Small intestine (tissue), 7 donors: ENCODE measurements at regions not wholly inside any gene's neighbourhood (a gene's known extent, or its start where the extent isn't known, plus 50 kb on each side); places are given as distances from the start of the nearest gene placed in this dataset.

Source experiments
- DNase-seq, 2 donors: peaks; one replicate each; pipeline versions ENCODE4 v3.0.0 to v3.0.0-alpha.2; 2013
- FAIRE-seq: peaks from 2 replicates; lab custom pipeline; 2012; peaks lifted over from hg19 to GRCh38; lab: Jason Lieb, UNC
- H3K27ac ChIP-seq, 3 donors: one replicate each; pipeline ENCODE4 v1.5.1; 2013; ENCODE audit warnings: low read length in 2 of 3, mild to moderate bottlenecking in 2 of 3, control low read depth in 1 of 3, inconsistent platforms in 1 of 3, low read depth in 1 of 3, moderate library complexity in 1 of 3
- H3K27me3 ChIP-seq, 3 donors: one replicate each; pipeline ENCODE4 v1.6.1; 2013; ENCODE audit warnings: low read length in 3 of 3, inconsistent platforms in 1 of 3; ENCODE audit not compliant: control insufficient read depth in 3 of 3, insufficient read depth in 3 of 3
- H3K36me3 ChIP-seq, 3 donors: one replicate each; pipeline ENCODE4 v1.6.1; 2013; ENCODE audit warnings: low read length in 3 of 3, inconsistent platforms in 1 of 3, low read depth in 1 of 3, mild to moderate bottlenecking in 1 of 3, moderate library complexity in 1 of 3; ENCODE audit not compliant: control insufficient read depth in 3 of 3, insufficient read depth in 2 of 3
- H3K4me1 ChIP-seq, 3 donors: one replicate each; pipeline ENCODE4 v1.6.1; 2013; ENCODE audit warnings: low read length in 2 of 3, inconsistent platforms in 1 of 3, low read depth in 1 of 3, mild to moderate bottlenecking in 1 of 3, moderate library complexity in 1 of 3; ENCODE audit not compliant: control insufficient read depth in 3 of 3, insufficient read depth in 2 of 3
- H3K4me3 ChIP-seq, 3 donors: one replicate each; pipeline ENCODE4 v1.5.1; 2013; ENCODE audit warnings: low read length in 3 of 3, control low read depth in 1 of 3, inconsistent platforms in 1 of 3, low read depth in 1 of 3, mild to moderate bottlenecking in 1 of 3, moderate library complexity in 1 of 3
- H3K9me3 ChIP-seq, 2 donors: one replicate each; pipeline ENCODE4 v1.6.1; 2013; ENCODE audit warnings: low read depth in 1 of 2, low read length in 1 of 2; ENCODE audit not compliant: control insufficient read depth in 2 of 2, insufficient read depth in 1 of 2
- WGBS, 3 donors: extraction: QIAGEN DNeasy Blood & Tissue Kit; methylation state at CpG; one replicate each; pipeline ENCODE4 v1.1.7; 2013; 5-methylcytosine and 5-hydroxymethylcytosine counted together
- donor health status: healthy with polysubstance abuse.
- donor health status: control.
- donor health status: control.
- donor health status: Bipolar disorder and iron deficiency.
- donor health status: healthy.

GRCh38 chr17:56739376-56739775 lies 94.3 kb downstream of the C17orf67 start:
- Histone ChIP-seq H3K9me3 (peaks cover 0 to 10% of the 10 kb centered on the region in 2 donors), H3K27me3 (peaks cover 0 to 8% (median 0%) of the 10 kb centered on the region in 3 donors), H3K4me1 (no peaks in the 10 kb centered on the region), H3K4me3 (no peak overlapping the region), H3K36me3 (no peaks in the 10 kb centered on the region), H3K27ac (no peak overlapping the region)
- DNase-seq (no peak), FAIRE-seq (no peak)

GRCh38 chr17:56739776-56740175 lies 93.9 kb downstream of the C17orf67 start:
- peaks cover 0 to 8% (median 0%) of the 10 kb centered on the region in 3 donors for H3K27me3 ChIP-seq
- peaks cover 0 to 14% of the 10 kb centered on the region in 2 donors for H3K9me3 ChIP-seq
- DNase-seq: no peak
- no peak overlapping the region for H3K27ac ChIP-seq
- no peaks in the 10 kb centered on the region for H3K4me1 ChIP-seq
- WGBS, 3 donors: 71 to 76% (median 75%) methylated on average over 6 of the region's 6 CpGs
- no peak overlapping the region for H3K4me3 ChIP-seq
- no peak for FAIRE-seq
- no peaks in the 10 kb centered on the region for H3K36me3 ChIP-seq

GRCh38 chr17:56740481-56740880 lies 93.2 kb downstream of the C17orf67 start:
- FAIRE-seq: no peak
- H3K36me3 ChIP-seq: no peaks in the 10 kb centered on the region
- H3K4me1 ChIP-seq: no peaks in the 10 kb centered on the region
- H3K27me3 ChIP-seq: peaks cover 0 to 8% (median 0%) of the 10 kb centered on the region in 3 donors
- no peak overlapping the region for H3K4me3 ChIP-seq
- WGBS, 3 donors: 84 to 88% (median 88%) methylated on average over 3 of the region's 3 CpGs
- no peak for DNase-seq
- H3K9me3 ChIP-seq: peaks cover 0 to 16% of the 10 kb centered on the region in 2 donors
- no peak overlapping the region for H3K27ac ChIP-seq
